ENCODE measurements at regions not wholly inside any gene's neighbourhood (a gene's known extent, or its start where the extent isn't known, plus 50 kb on each side); places are given as distances from the start of the nearest gene placed in this dataset.

- no peak overlapping the region for H3K9ac ChIP-seq (replicated peaks; ENCODE audit: extremely low read depth, insufficient read depth, low read length)
- H3K36me3 ChIP-seq (ENCODE audit: control insufficient read depth in 2 of 2, extremely low read depth in 1 of 2, insufficient read depth in 2 of 2, low read length in 2 of 2): no peaks in the 10 kb centered on the region
- no peaks in the 10 kb centered on the region for H4K20me1 ChIP-seq (replicated peaks; ENCODE audit: control insufficient read depth, extremely low read depth, insufficient read depth, low read length)
- intact Hi-C loops (cut with micrococcal nuclease): loop anchor here (10.0 kb wide), 1 partner anchor 62 kb away; no protein-coding TSS in a partner anchor
- no peak overlapping the region for H2AFZ ChIP-seq (ENCODE audit: low read depth, low read length)
- dilution Hi-C loops (cut with MboI; ENCODE audit: extremely low pct_ligation_motif_present, low sequenced_read_pairs): no loop called here
- no peak overlapping the region for H3K4me3 ChIP-seq (replicated peaks in 1 of 3; ENCODE audit: insufficient read depth in 1 of 3, low read depth in 1 of 3, low read length in 3 of 3)
- no TSS peak for BruUV-seq (replicated peaks)
- no peak overlapping the region for H3K4me2 ChIP-seq (ENCODE audit: insufficient read depth, low read length)
- no peak for FAIRE-seq
- TF ChIP-seq POLR2A (IDR thresholded peaks at IDR 0.05; ENCODE audit: low read depth, low read length) (no peak), FOS (IDR thresholded peaks at IDR 0.05; ENCODE audit: borderline replicate concordance, insufficient read depth, low read length) (no peak), MAX (IDR thresholded peaks at IDR 0.05; ENCODE audit: insufficient read depth, insufficient read length) (no peak), POLR2AphosphoS5 (IDR thresholded peaks at IDR 0.05; ENCODE audit: insufficient read depth, low read depth, low read length) (no peak), MYC (IDR thresholded peaks at IDR 0.05; ENCODE audit: low read depth, low read length) (no peak), EZH2 (IDR thresholded peaks at IDR 0.05; ENCODE audit: borderline replicate concordance, low read depth, low read length, severe bottlenecking) (no peak)
- CTCF ChIA-PET: no interaction called here
- H3K27ac ChIP-seq (ENCODE audit: insufficient read depth, low read depth, low read length): no peak overlapping the region
- H3K79me2 ChIP-seq (ENCODE audit: control insufficient read depth, insufficient read depth, low read length): no peaks in the 10 kb centered on the region
- no peak for DNase-seq (ENCODE audit: low read depth, low spot score)
- H3K9me1 ChIP-seq (replicated peaks; ENCODE audit: control insufficient read depth, extremely low read depth, insufficient read depth, low read length): no peaks in the 10 kb centered on the region
- POLR2A ChIA-PET: no interaction called here
- no peaks in the 10 kb centered on the region for H3K27me3 ChIP-seq (ENCODE audit: control insufficient read depth in 2 of 2, insufficient read depth in 2 of 2, low read length in 2 of 2)
- H3K9me3 ChIP-seq (replicated peaks; ENCODE audit: control insufficient read depth, insufficient read depth, low read length): peaks cover 3% of the 10 kb centered on the region
- H3K4me1 ChIP-seq (ENCODE audit: control insufficient read depth, extremely low read depth, insufficient read depth, low read length): no peaks in the 10 kb centered on the region
Observed at GRCh38 chr18:37662546-37663339, 97.1 kb upstream of the CELF4 start.

GRCh38 chr18:37662099-37662498, 96.5 kb upstream of the CELF4 start:
- intact Hi-C loops (cut with micrococcal nuclease): loop anchor here (10.0 kb wide), 1 partner anchor 63 kb away; no protein-coding TSS in a partner anchor
- Histone ChIP-seq H3K4me3 (replicated peaks in 1 of 3; ENCODE audit: insufficient read depth in 1 of 3, low read depth in 1 of 3, low read length in 3 of 3) (no peak overlapping the region), H4K20me1 (replicated peaks; ENCODE audit: control insufficient read depth, extremely low read depth, insufficient read depth, low read length) (no peaks in the 10 kb centered on the region), H3K27me3 (ENCODE audit: control insufficient read depth in 2 of 2, insufficient read depth in 2 of 2, low read length in 2 of 2) (no peaks in the 10 kb centered on the region), H3K4me2 (ENCODE audit: insufficient read depth, low read length) (no peak overlapping the region), H3K9ac (replicated peaks; ENCODE audit: extremely low read depth, insufficient read depth, low read length) (no peak overlapping the region), H3K9me1 (replicated peaks; ENCODE audit: control insufficient read depth, extremely low read depth, insufficient read depth, low read length) (no peaks in the 10 kb centered on the region), H3K9me3 (replicated peaks; ENCODE audit: control insufficient read depth, insufficient read depth, low read length) (peaks cover 3% of the 10 kb centered on the region), H3K27ac (ENCODE audit: insufficient read depth, low read depth, low read length) (no peak overlapping the region), H2AFZ (ENCODE audit: low read depth, low read length) (no peak overlapping the region), H3K4me1 (ENCODE audit: control insufficient read depth, extremely low read depth, insufficient read depth, low read length) (no peaks in the 10 kb centered on the region), H3K36me3 (ENCODE audit: control insufficient read depth in 2 of 2, extremely low read depth in 1 of 2, insufficient read depth in 2 of 2, low read length in 2 of 2) (no peaks in the 10 kb centered on the region), H3K79me2 (ENCODE audit: control insufficient read depth, insufficient read depth, low read length) (no peaks in the 10 kb centered on the region)
- no TSS peak for BruUV-seq (replicated peaks)
- FAIRE-seq (no peak), DNase-seq (ENCODE audit: low read depth, low spot score) (no peak)
- TF ChIP-seq FOS (IDR thresholded peaks at IDR 0.05; ENCODE audit: borderline replicate concordance, insufficient read depth, low read length): no peak
- TF ChIP-seq POLR2AphosphoS5 (IDR thresholded peaks at IDR 0.05; ENCODE audit: insufficient read depth, low read depth, low read length): no peak
- TF ChIP-seq JUN (IDR thresholded peaks at IDR 0.05; ENCODE audit: borderline replicate concordance, insufficient read depth, insufficient read length, low read depth): no peak
- POLR2A ChIA-PET: no interaction called here
- CTCF ChIA-PET: no interaction called here
- dilution Hi-C loops (cut with MboI; ENCODE audit: extremely low pct_ligation_motif_present, low sequenced_read_pairs): no loop called here

Measured in endothelial cell of umbilical vein (primary cell).